Adrenal gland (tissue), 5 donors: ENCODE measurements at regions not wholly inside any gene's neighbourhood (a gene's known extent, or its start where the extent isn't known, plus 50 kb on each side); places are given as distances from the start of the nearest gene placed in this dataset.

Experiments
- CTCF ChIP-seq, 6 experiments: fragments of 450-650 bp in 4 of 6; fragments of 200-600 bp in 2 of 6; sonication (generic) in 1 of 6; IDR thresholded peaks; 1 replicate in 5 of 6; 2 replicates in 1 of 6; pipeline versions ENCODE4 v1.5.1 to v1.8.0; 2016 to 2021; ENCODE audit warnings: antibody characterized with exemption in 6 of 6, mild to moderate bottlenecking in 2 of 6, moderate library complexity in 1 of 6
- POLR2A ChIP-seq, 2 donors: fragments of 450-650 bp; IDR thresholded peaks; one replicate each; pipeline ENCODE4 v1.6.1; 2017; ENCODE audit warnings: antibody characterized with exemption in 2 of 2, mild to moderate bottlenecking in 2 of 2, moderate library complexity in 1 of 2
- donor health status: DM: no; HTN: no; CAD: no.

DNA sequence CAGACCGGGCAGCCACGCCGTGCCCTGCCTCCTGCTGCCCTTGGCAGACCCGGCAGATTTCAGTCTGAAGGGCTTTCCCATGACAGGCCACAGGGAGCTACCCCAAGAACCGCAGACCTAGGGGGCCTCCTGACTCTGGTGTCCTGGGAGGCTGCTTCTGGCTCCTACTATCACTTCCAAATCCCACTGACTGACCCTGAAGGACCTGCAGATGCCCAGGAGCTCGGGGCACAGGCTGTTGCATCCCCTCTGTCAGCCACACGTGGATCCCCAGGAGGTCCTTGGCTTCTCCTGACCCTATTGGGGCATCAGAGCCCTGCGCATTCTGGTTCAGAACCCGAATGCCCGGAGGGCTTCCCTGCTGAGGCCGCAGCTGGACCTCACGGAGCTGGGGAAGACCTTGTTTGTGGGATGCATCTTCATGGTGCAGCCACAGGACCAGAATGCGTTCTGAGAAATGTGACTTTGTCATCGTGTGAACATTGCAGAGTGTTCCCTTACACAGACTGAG, 81.3 kb upstream of the IRX4 start:
- TF ChIP-seq CTCF (IDR thresholded peaks at IDR 0.05) (no peak), POLR2A (IDR thresholded peaks at IDR 0.05) (no peak)
